KMS-11 (cell line): ENCODE measurements at regions not wholly inside any gene's neighbourhood (a gene's known extent, or its start where the extent isn't known, plus 50 kb on each side); places are given as distances from the start of the nearest gene placed in this dataset.

Source experiments
- H2AFZ ChIP-seq: fragments of 200-600 bp; sonication (generic); 2 replicates; pipeline ENCODE4 v1.6.1; 2016; ENCODE audit warnings: antibody characterized with exemption, mixed run types, low read depth
- H3K27ac ChIP-seq: fragments of 200-600 bp; sonication (generic); 2 replicates; pipeline ENCODE4 v1.6.1; 2016; ENCODE audit warnings: mild to moderate bottlenecking, mixed run types
- H3K27me3 ChIP-seq: fragments of 200-600 bp; sonication (generic); 2 replicates; pipeline ENCODE4 v1.6.1; 2017; ENCODE audit warnings: mild to moderate bottlenecking, low read depth, mixed run types, moderate library complexity; ENCODE audit not compliant: insufficient read depth
- H3K36me3 ChIP-seq: fragments of 200-600 bp; sonication (generic); 2 replicates; pipeline ENCODE4 v1.6.1; 2017; ENCODE audit warnings: mild to moderate bottlenecking, mixed run types; ENCODE audit not compliant: insufficient read depth
- H3K4me1 ChIP-seq: fragments of 200-600 bp; sonication (generic); 2 replicates; pipeline ENCODE4 v1.6.1; 2016; ENCODE audit warnings: mild to moderate bottlenecking, low read depth, mixed run types; ENCODE audit not compliant: poor library complexity, severe bottlenecking
- H3K4me2 ChIP-seq: fragments of 200-600 bp; sonication (generic); 2 replicates; pipeline ENCODE4 v1.7.0; 2016; ENCODE audit warnings: mild to moderate bottlenecking, mixed run types
- H3K4me3 ChIP-seq: fragments of 200-600 bp; sonication (generic); IDR thresholded peaks from 2 replicates; pipeline ENCODE4 v1.6.1; 2017; ENCODE audit warnings: low read depth, low read length, mixed read lengths; ENCODE audit not compliant: insufficient read depth
- H3K79me2 ChIP-seq: fragments of 200-600 bp; sonication (generic); 2 replicates; pipeline ENCODE4 v1.6.1; 2016; ENCODE audit warnings: low read depth, mixed run types; ENCODE audit not compliant: insufficient read depth
- H3K9ac ChIP-seq: fragments of 200-600 bp; sonication (generic); 2 replicates; pipeline ENCODE4 v1.6.1; 2016; ENCODE audit warnings: mild to moderate bottlenecking, mixed run types
- H4K20me1 ChIP-seq: fragments of 200-600 bp; sonication (generic); 2 replicates; pipeline ENCODE4 v1.6.1; 2016; ENCODE audit warnings: mild to moderate bottlenecking, mixed run types; ENCODE audit not compliant: insufficient read depth
- CTCF ChIP-seq: fragments of 200-600 bp; sonication (generic); conservative IDR thresholded peaks from 2 replicates; pipeline ENCODE4 v1.6.1; 2017; ENCODE audit warnings: low read depth, mild to moderate bottlenecking, antibody characterized with exemption, low read length, moderate library complexity, mixed read lengths

DNA sequence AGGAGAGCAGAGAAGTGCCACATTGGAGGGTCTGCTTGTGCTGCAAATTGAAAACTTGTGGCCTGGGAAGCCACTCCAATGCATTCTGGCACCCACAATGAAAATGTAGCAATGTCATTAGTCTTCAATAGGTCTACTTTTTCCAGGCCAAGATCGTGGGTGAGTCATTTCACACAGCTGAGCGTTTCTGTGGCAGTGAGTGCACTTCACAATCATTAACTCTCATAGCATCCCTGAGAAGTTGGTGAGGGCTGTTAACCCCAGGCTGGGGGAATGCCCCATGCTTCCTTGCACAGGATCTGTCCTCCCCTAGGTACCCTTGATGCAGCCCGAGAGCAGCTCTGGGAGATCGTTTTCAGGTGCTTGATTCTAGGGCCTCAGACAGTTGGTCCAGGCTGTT lies 196.8 kb upstream of the ATP6AP2 start:
- H3K9ac ChIP-seq: no peak overlapping the region
- H4K20me1 ChIP-seq: no peaks in the 10 kb centered on the region
- no peaks in the 10 kb centered on the region for H3K4me1 ChIP-seq
- H3K27ac ChIP-seq: no peak overlapping the region
- no peaks in the 10 kb centered on the region for H3K27me3 ChIP-seq
- no peak overlapping the region for H3K4me3 ChIP-seq
- no peaks in the 10 kb centered on the region for H3K36me3 ChIP-seq
- TF ChIP-seq CTCF: no peak
- H3K79me2 ChIP-seq: no peaks in the 10 kb centered on the region
- H3K4me2 ChIP-seq: no peak overlapping the region
- no peak overlapping the region for H2AFZ ChIP-seq

DNA sequence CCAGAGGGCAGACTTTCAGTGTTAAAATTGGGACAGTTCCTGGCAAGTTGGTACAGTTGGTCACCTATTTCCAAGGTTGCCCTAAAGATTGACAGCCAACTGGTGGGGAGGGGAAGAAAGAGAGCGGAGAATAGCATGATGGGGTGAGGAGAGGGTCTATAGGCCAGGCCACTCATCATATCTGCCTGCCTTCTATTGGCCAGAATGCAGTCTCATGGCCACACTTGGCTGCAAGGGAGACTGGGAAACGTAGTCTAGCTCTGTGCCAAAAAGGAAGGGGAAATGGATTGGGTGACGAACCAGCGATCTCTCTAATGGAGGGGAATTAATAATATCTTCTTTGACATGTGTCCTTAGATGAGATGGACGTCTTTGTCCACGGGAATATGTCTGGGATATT lies 197.4 kb upstream of the ATP6AP2 start:
- Histone ChIP-seq H3K4me3 (no peak overlapping the region), H3K36me3 (no peaks in the 10 kb centered on the region), H3K27ac (no peak overlapping the region), H2AFZ (no peak overlapping the region), H4K20me1 (no peaks in the 10 kb centered on the region), H3K4me1 (no peaks in the 10 kb centered on the region), H3K9ac (no peak overlapping the region), H3K4me2 (no peak overlapping the region), H3K79me2 (no peaks in the 10 kb centered on the region), H3K27me3 (no peaks in the 10 kb centered on the region)
- no peak for TF ChIP-seq CTCF

DNA sequence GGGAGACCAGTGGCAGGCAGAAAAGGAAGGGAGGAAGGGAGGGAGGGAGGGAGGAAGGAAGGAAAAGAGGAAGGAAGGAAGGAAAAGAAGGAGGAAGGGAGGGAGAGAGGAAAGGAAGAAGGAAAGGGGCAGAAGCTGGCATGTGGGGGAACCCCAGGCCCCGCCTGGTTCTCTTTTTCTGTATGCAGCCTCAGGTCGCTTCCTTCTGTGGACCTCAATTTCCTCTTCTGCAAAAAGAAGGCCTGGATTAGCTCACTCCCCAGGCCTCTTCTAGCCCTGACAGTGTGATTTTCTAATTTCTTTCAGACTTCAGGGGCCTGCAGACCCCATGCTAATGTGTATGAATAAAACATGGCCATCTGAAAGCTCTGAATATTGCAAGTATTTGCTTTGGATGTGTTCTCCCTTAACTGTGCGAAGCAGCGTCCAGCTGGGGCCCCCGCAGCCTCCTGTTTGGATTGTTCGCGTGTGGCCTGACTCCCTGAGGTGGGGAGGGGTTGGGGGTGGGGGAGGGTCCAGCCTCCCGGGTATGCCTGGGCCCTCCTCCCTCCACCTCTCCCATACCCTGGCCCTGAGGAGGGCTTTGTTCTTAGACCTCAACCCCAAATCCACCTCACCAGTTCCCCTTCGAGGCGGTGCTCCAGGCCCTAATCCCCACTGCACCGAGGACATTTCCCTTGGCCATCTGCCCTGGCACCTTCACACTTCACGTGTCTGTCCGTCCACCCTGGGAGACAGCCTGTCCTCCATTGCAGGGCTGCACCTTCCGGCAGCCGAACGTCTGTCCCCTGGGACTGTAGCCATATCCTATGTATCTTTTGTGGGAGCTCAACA lies 199.9 kb upstream of the ATP6AP2 start:
- no peaks in the 10 kb centered on the region for H3K79me2 ChIP-seq
- H3K4me1 ChIP-seq: no peaks in the 10 kb centered on the region
- H3K4me3 ChIP-seq: no peak overlapping the region
- H3K36me3 ChIP-seq: no peaks in the 10 kb centered on the region
- H2AFZ ChIP-seq: no peak overlapping the region
- H4K20me1 ChIP-seq: no peaks in the 10 kb centered on the region
- H3K27me3 ChIP-seq: no peaks in the 10 kb centered on the region
- no peak overlapping the region for H3K9ac ChIP-seq
- H3K4me2 ChIP-seq: no peak overlapping the region
- no peak for TF ChIP-seq CTCF
- H3K27ac ChIP-seq: no peak overlapping the region

DNA sequence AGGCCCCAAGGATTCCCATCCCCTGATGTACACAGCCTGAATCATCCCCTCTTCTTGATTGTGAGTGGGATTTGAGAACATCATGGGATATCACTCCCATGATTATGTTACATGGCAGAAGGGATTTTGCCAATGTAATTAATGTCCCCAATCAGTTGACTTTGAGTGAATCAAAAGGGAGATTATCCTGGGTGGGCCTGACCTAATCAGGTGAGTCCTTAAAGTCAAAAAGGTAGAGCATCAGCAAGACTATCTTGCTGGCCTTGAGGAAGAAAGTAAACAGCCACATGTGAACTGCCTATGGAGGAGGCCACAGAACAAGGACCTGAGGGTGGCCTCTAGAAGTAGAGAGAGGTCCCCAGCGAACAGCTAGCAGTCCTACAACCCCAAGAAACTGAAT lies 203.1 kb upstream of the ATP6AP2 start:
- Histone ChIP-seq H3K4me1 (no peaks in the 10 kb centered on the region), H3K9ac (no peak overlapping the region), H3K4me3 (no peak overlapping the region), H4K20me1 (no peaks in the 10 kb centered on the region), H3K27me3 (no peaks in the 10 kb centered on the region), H2AFZ (no peak overlapping the region), H3K36me3 (no peaks in the 10 kb centered on the region), H3K79me2 (no peaks in the 10 kb centered on the region), H3K4me2 (no peak overlapping the region), H3K27ac (no peak overlapping the region)
- no peak for TF ChIP-seq CTCF
